ENCODE measurements at regions not wholly inside any gene's neighbourhood (a gene's known extent, or its start where the extent isn't known, plus 50 kb on each side); places are given as distances from the start of the nearest gene placed in this dataset.

DNA sequence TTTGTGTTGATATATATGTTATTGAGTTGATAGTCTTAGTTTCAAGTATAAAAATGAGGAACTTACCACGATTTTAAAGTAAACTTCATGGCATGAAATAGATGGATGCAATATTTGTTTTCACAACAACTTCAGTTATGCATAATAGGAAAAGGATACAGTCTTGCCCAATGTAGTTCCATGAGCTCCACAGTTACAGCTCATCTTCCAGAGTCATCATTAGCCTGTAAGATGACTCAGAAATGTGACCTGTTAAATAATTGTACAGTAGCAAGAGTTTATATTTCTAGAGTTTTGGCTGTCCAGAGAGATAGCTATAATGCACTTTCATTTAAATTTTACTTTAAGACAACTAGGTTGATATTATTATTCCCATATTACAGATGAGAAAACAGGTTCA lies 80.9 kb upstream of the ARHGAP28 start:
- Mint-ChIP-seq H3K27ac (ENCODE audit: unreplicated experiment) (no peak overlapping the region), H3K9me3 (ENCODE audit: unreplicated experiment) (peaks cover 2% of the 10 kb centered on the region), H3K4me3 (ENCODE audit: unreplicated experiment) (no peak overlapping the region), H3K36me3 (ENCODE audit: unreplicated experiment) (peaks cover 6% of the 10 kb centered on the region), H3K27me3 (ENCODE audit: unreplicated experiment) (peaks cover 10% of the 10 kb centered on the region), H3K4me1 (ENCODE audit: low read depth, unreplicated experiment) (peaks cover 39% of the 10 kb centered on the region)
- no peak for DNase-seq
- no peak for TF ChIP-seq CTCF (IDR thresholded peaks at IDR 0.05; ENCODE audit: partially characterized antibody, unreplicated experiment)

GRCh38 chr18:6649421-6650126 lies 79.9 kb upstream of the ARHGAP28 start:
- no peak overlapping the region for H3K4me3 Mint-ChIP-seq (ENCODE audit: unreplicated experiment)
- peaks cover 38% of the 10 kb centered on the region for H3K4me1 Mint-ChIP-seq (ENCODE audit: low read depth, unreplicated experiment)
- H3K27ac Mint-ChIP-seq (ENCODE audit: unreplicated experiment): no peak overlapping the region
- H3K9me3 Mint-ChIP-seq (ENCODE audit: unreplicated experiment): peaks cover 1% of the 10 kb centered on the region
- H3K36me3 Mint-ChIP-seq (ENCODE audit: unreplicated experiment): peaks cover under 1% of the 10 kb centered on the region
- DNase-seq: no peak
- peaks cover 10% of the 10 kb centered on the region for H3K27me3 Mint-ChIP-seq (ENCODE audit: unreplicated experiment)
- no peak for TF ChIP-seq CTCF (IDR thresholded peaks at IDR 0.05; ENCODE audit: partially characterized antibody, unreplicated experiment)

GRCh38 chr18:6650127-6650507 lies 79.4 kb upstream of the ARHGAP28 start:
- TF ChIP-seq CTCF (IDR thresholded peaks at IDR 0.05; ENCODE audit: partially characterized antibody, unreplicated experiment): no peak
- Mint-ChIP-seq H3K9me3 (ENCODE audit: unreplicated experiment) (no peaks in the 10 kb centered on the region), H3K4me3 (ENCODE audit: unreplicated experiment) (no peak overlapping the region), H3K27me3 (ENCODE audit: unreplicated experiment) (peaks cover 10% of the 10 kb centered on the region), H3K4me1 (ENCODE audit: low read depth, unreplicated experiment) (peaks cover 36% of the 10 kb centered on the region), H3K27ac (ENCODE audit: unreplicated experiment) (peak overlapping the region; percentile 15), H3K36me3 (ENCODE audit: unreplicated experiment) (no peaks in the 10 kb centered on the region)
- no peak for DNase-seq

DNA sequence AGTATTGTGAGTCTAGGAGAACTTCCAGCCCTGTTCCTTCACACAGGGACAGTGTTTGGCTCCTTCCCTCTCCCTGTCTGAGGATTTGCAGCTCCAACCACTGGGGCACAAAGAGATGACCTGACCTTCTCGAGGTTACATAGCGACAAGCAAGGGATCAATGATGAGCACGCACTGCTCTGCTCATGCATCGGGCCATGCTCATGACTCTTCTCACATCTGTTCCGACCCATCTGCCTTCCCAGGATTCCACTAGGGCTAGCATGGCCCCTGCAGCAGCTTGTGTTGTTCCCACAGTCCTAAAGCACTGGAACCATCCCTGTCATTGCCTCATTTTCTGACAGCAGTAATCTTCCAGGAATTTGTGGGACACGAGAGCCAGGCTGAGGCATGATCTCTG lies 78.8 kb upstream of the ARHGAP28 start:
- no peak overlapping the region for H3K4me3 Mint-ChIP-seq (ENCODE audit: unreplicated experiment)
- peaks cover 32% of the 10 kb centered on the region for H3K4me1 Mint-ChIP-seq (ENCODE audit: low read depth, unreplicated experiment)
- H3K27ac Mint-ChIP-seq (ENCODE audit: unreplicated experiment): no peak overlapping the region

More for the DNA sequence above, 78.8 kb upstream of the ARHGAP28 start:
- no peaks in the 10 kb centered on the region for H3K36me3 Mint-ChIP-seq (ENCODE audit: unreplicated experiment)
- peaks cover under 1% of the 10 kb centered on the region for H3K9me3 Mint-ChIP-seq (ENCODE audit: unreplicated experiment)
- no peak for TF ChIP-seq CTCF (IDR thresholded peaks at IDR 0.05; ENCODE audit: partially characterized antibody, unreplicated experiment)
- DNase-seq: peak; percentile 40
- H3K27me3 Mint-ChIP-seq (ENCODE audit: unreplicated experiment): peaks cover 10% of the 10 kb centered on the region

All from glutamatergic neuron (in vitro differentiated cells).